Panc1 (cell line): ENCODE measurements at regions not wholly inside any gene's neighbourhood (a gene's known extent, or its start where the extent isn't known, plus 50 kb on each side); places are given as distances from the start of the nearest gene placed in this dataset.

ENCODE experiments used
- ATAC-seq: fragments of 200-7000 bp; cut with Tn5 transposase; 2 replicates; pipeline ENCODE4 v1.9.1; 2020; ENCODE audit warnings: mild to moderate bottlenecking, moderate library complexity
- BruUV-seq: library from RNA; stranded (reverse); fragments of 400-500 nt; replicated peaks from 2 replicates; lab custom pipeline; 2021; lab: Mats Ljungman, UMichigan
- CTCF ChIA-PET: fragments of 300-600 bp; sonication (Branson Sonifier 250); formaldehyde crosslinking; loops from one replicate; lab custom pipeline; 2022; ENCODE audit warnings: antibody characterized with exemption; lab: Charles Lee
- POLR2A ChIA-PET: fragments of 300-600 bp; sonication (Branson Sonifier 250); formaldehyde crosslinking; loops from one replicate; lab custom pipeline; 2022; ENCODE audit warnings: antibody characterized with exemption; lab: Charles Lee
- DNase-seq: peaks from one replicate; pipeline ENCODE4 v3.0.0-alpha.2; 2010; ENCODE audit warnings: low read depth, low spot score
- H3K27ac ChIP-seq: 2 replicates; pipeline ENCODE4 v1.5.1; 2011; ENCODE audit warnings: mild to moderate bottlenecking, low read length, inconsistent platforms
- H3K27me3 ChIP-seq: fragments of 200-500 bp; sonication (Bioruptor generic); 2 replicates; pipeline ENCODE4 v1.6.0; 2014; ENCODE audit warnings: low read length, inconsistent platforms; ENCODE audit not compliant: control insufficient read depth, insufficient read depth
- H3K36me3 ChIP-seq: fragments of 200-500 bp; sonication (Bioruptor generic); 2 replicates; pipeline ENCODE4 v1.5.1; 2014; ENCODE audit warnings: inconsistent platforms, mild to moderate bottlenecking, low read length, moderate library complexity; ENCODE audit not compliant: control insufficient read depth, insufficient read depth
- H3K4me1 ChIP-seq: 2 replicates; pipeline ENCODE4 v1.5.1; 2011; ENCODE audit warnings: inconsistent platforms, mild to moderate bottlenecking, low read length, moderate library complexity; ENCODE audit not compliant: control insufficient read depth, insufficient read depth
- H3K4me3 ChIP-seq, 2 experiments: 2 replicates each; pipeline ENCODE4 v1.5.1; 2011 to 2012; ENCODE audit warnings: low read depth in 2 of 2, low read length in 2 of 2, mild to moderate bottlenecking in 2 of 2, inconsistent platforms in 1 of 2, moderate library complexity in 1 of 2
- H3K9me3 ChIP-seq: fragments of 200-500 bp; sonication (Bioruptor generic); 2 replicates; pipeline ENCODE4 v1.5.1; 2014; ENCODE audit warnings: low read depth, mild to moderate bottlenecking, inconsistent platforms, low read length, moderate library complexity; ENCODE audit not compliant: control insufficient read depth, insufficient read depth
- POLR2AphosphoS5 ChIP-seq: IDR thresholded peaks from 2 replicates; pipeline ENCODE4 v1.6.1; 2012; ENCODE audit warnings: mild to moderate bottlenecking, low read depth, low read length, moderate library complexity
- SIN3A ChIP-seq: IDR thresholded peaks from 2 replicates; pipeline ENCODE4 v1.6.1; 2012; ENCODE audit warnings: low read depth, mild to moderate bottlenecking, low read length, moderate library complexity, borderline replicate concordance; ENCODE audit not compliant: insufficient read depth
- TCF7L2 ChIP-seq: IDR thresholded peaks from 2 replicates; pipeline ENCODE4 v1.6.1; 2011; ENCODE audit warnings: mild to moderate bottlenecking, low read depth, low read length, inconsistent platforms
- in situ Hi-C: cut with HindIII; loops from 2 replicates; pipeline ENCODE4 v1.10.0; 2016; ENCODE audit warnings: low sequenced_read_pairs, low pct_unique_long_range_greater_than_20kb
- intact Hi-C: fragments of 100-400 bp; cut with micrococcal nuclease; formaldehyde crosslinking; loops from one replicate; pipeline ENCODE4 v1.10.0; 2022; ENCODE audit not compliant: unreplicated experiment
- TF ChIP-seq, protein P1 (sequence below), 2 experiments: IDR thresholded peaks; 2 replicates each; pipeline ENCODE4 v1.6.1; 2011 to 2012; ENCODE audit warnings: low read depth in 2 of 2, control low read depth in 1 of 2, low read length in 1 of 2, mild to moderate bottlenecking in 1 of 2, moderate library complexity in 1 of 2; ENCODE audit not compliant: insufficient read depth in 1 of 2
- TF ChIP-seq, protein P2 (sequence below): fragments of 450-650 bp; IDR thresholded peaks from 2 replicates; pipeline ENCODE4 v1.5.1; 2017; ENCODE audit warnings: mild to moderate bottlenecking

DNA sequence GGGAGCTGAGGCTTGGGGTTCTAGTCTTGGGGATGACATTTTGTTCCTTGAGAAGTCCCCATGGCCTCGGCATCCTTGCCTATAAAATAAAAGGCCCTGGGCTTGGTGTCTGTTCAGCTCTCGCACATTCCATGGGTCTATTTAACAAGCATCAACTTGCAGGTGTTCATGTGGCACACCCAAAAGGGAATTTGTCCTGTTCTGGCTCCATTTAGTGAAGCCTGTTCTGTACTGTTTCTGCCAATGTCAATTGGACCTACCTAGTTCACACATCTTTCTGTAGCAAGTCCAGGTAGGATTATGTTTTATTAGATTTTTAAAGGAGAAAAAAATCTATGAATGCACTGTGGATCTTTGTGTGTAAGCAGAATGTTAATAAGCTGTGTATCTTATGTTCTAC, 262.0 kb downstream of the HIVEP2 start:
- intact Hi-C loops (no loop called here), in situ Hi-C loops (no loop called here)
- H3K36me3 ChIP-seq, result no peaks in the 10 kb centered on the region
- TF ChIP-seq, protein P1, sequence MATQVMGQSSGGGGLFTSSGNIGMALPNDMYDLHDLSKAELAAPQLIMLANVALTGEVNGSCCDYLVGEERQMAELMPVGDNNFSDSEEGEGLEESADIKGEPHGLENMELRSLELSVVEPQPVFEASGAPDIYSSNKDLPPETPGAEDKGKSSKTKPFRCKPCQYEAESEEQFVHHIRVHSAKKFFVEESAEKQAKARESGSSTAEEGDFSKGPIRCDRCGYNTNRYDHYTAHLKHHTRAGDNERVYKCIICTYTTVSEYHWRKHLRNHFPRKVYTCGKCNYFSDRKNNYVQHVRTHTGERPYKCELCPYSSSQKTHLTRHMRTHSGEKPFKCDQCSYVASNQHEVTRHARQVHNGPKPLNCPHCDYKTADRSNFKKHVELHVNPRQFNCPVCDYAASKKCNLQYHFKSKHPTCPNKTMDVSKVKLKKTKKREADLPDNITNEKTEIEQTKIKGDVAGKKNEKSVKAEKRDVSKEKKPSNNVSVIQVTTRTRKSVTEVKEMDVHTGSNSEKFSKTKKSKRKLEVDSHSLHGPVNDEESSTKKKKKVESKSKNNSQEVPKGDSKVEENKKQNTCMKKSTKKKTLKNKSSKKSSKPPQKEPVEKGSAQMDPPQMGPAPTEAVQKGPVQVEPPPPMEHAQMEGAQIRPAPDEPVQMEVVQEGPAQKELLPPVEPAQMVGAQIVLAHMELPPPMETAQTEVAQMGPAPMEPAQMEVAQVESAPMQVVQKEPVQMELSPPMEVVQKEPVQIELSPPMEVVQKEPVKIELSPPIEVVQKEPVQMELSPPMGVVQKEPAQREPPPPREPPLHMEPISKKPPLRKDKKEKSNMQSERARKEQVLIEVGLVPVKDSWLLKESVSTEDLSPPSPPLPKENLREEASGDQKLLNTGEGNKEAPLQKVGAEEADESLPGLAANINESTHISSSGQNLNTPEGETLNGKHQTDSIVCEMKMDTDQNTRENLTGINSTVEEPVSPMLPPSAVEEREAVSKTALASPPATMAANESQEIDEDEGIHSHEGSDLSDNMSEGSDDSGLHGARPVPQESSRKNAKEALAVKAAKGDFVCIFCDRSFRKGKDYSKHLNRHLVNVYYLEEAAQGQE (IDR thresholded peaks at IDR 0.05; ENCODE audit: insufficient read depth in 1 of 2, low read depth in 2 of 2, low read length in 1 of 2), result no peak
- TF ChIP-seq, protein P2, sequence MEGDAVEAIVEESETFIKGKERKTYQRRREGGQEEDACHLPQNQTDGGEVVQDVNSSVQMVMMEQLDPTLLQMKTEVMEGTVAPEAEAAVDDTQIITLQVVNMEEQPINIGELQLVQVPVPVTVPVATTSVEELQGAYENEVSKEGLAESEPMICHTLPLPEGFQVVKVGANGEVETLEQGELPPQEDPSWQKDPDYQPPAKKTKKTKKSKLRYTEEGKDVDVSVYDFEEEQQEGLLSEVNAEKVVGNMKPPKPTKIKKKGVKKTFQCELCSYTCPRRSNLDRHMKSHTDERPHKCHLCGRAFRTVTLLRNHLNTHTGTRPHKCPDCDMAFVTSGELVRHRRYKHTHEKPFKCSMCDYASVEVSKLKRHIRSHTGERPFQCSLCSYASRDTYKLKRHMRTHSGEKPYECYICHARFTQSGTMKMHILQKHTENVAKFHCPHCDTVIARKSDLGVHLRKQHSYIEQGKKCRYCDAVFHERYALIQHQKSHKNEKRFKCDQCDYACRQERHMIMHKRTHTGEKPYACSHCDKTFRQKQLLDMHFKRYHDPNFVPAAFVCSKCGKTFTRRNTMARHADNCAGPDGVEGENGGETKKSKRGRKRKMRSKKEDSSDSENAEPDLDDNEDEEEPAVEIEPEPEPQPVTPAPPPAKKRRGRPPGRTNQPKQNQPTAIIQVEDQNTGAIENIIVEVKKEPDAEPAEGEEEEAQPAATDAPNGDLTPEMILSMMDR, result no peak
- TF ChIP-seq SIN3A, result no peak
- TF ChIP-seq POLR2AphosphoS5, result no peak
- TF ChIP-seq TCF7L2, result no peak
- ATAC-seq (no peak), DNase-seq (no peak)
- H3K27ac ChIP-seq, result no peak overlapping the region
- ChIA-PET POLR2A (no interaction called here), CTCF (interaction anchor here (0.7 kb wide), 2 partner anchors 22 to 172 kb away, joined by 3 to 6 read pairs; no protein-coding TSS in a partner anchor)
- H3K4me1 ChIP-seq, result no peaks in the 10 kb centered on the region
- no peaks in the 10 kb centered on the region for H3K9me3 ChIP-seq
- BruUV-seq, result no TSS peak
- peaks cover 30% of the 10 kb centered on the region for H3K27me3 ChIP-seq
- H3K4me3 ChIP-seq, result no peak overlapping the region

- DNase-seq, result no peak
- Histone ChIP-seq H3K4me3 (no peak overlapping the region), H3K27me3 (peaks cover 26% of the 10 kb centered on the region), H3K9me3 (no peaks in the 10 kb centered on the region), H3K27ac (no peak overlapping the region), H3K4me1 (no peaks in the 10 kb centered on the region), H3K36me3 (no peaks in the 10 kb centered on the region)
- in situ Hi-C loops, result no loop called here
- POLR2A ChIA-PET, result no interaction called here
- TF ChIP-seq, protein P1 (IDR thresholded peaks at IDR 0.05; ENCODE audit: insufficient read depth in 1 of 2, low read depth in 2 of 2, low read length in 1 of 2), result no peak
- intact Hi-C loops, result no loop called here
- CTCF ChIA-PET, result no interaction called here
- ATAC-seq, result no peak
- no TSS peak for BruUV-seq
Measured at GRCh38 chr6:142683714-142684141, 261.2 kb downstream of the HIVEP2 start.
